Activated T-helper 2 cell treated with anti-CD3 and anti-CD28 coated beads, Interferon-gamma antibody, Interleukin-2, Interleukin-4, amounts not matched to agents 10 μg/mL and 5 μg/mL and 100 μg/mL, durations not matched to agents 14 hours and 24 hours and 36 hours (primary cell): ENCODE measurements at regions not wholly inside any gene's neighbourhood (a gene's known extent, or its start where the extent isn't known, plus 50 kb on each side); places are given as distances from the start of the nearest gene placed in this dataset.

Source experiments
- DNase-seq: peaks from one replicate; pipeline ENCODE4 v3.0.0; 2021; ENCODE audit warnings: low spot score
- H3K27ac Mint-ChIP-seq: one replicate; pipeline ENCODE4 v1.8.0; 2021; ENCODE audit warnings: mixed read lengths
- H3K27me3 Mint-ChIP-seq: one replicate; pipeline ENCODE4 v1.8.0; 2021; ENCODE audit warnings: low read depth, mixed read lengths
- H3K36me3 Mint-ChIP-seq: one replicate; pipeline ENCODE4 v1.8.0; 2021; ENCODE audit warnings: low read depth, mixed read lengths
- H3K4me1 Mint-ChIP-seq: one replicate; pipeline ENCODE4 v1.8.0; 2021; ENCODE audit warnings: low read depth, mixed read lengths
- H3K4me3 Mint-ChIP-seq: one replicate; pipeline ENCODE4 v1.8.0; 2021; ENCODE audit warnings: low read depth, mild to moderate bottlenecking, moderate library complexity, mixed read lengths
- H3K9me3 Mint-ChIP-seq: one replicate; pipeline ENCODE4 v1.8.0; 2021; ENCODE audit warnings: mixed read lengths
- intact Hi-C: fragments of 100-400 bp; cut with micrococcal nuclease; formaldehyde crosslinking; loops from one replicate; pipeline ENCODE4 v1.15.1; 2023

DNA sequence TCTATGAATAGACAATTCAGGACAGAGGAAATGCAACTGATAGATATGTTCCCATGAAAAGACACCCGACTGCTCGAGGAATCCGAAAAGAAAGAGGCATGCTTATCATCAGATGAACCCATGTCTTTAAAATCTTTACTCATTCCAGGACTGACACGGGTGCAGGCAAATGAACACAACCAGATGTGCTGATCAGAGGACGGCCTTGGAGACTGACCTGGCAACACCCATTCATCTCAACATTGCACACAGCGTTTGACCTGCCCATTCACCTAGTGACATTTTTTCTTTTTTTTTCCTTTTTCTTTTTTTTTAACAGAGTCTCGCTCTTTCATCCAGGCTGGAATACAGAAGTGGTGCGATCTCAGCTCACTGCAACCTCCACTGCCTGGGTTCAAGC lies 377.5 kb downstream of the EIPR1 start:
- no peak for DNase-seq
- no peak overlapping the region for H3K27ac Mint-ChIP-seq

GRCh38 chr2:2998971-2999370 lies 378.6 kb downstream of the EIPR1 start:
- no peaks in the 10 kb centered on the region for H3K9me3 Mint-ChIP-seq
- H3K36me3 Mint-ChIP-seq = no peaks in the 10 kb centered on the region
- peaks cover 3% of the 10 kb centered on the region for H3K27me3 Mint-ChIP-seq
- no peak overlapping the region for H3K27ac Mint-ChIP-seq
- H3K4me3 Mint-ChIP-seq = no peak overlapping the region
- no peak for DNase-seq
- no peaks in the 10 kb centered on the region for H3K4me1 Mint-ChIP-seq
- intact Hi-C loops = no loop called here

More for the DNA sequence above, 377.5 kb downstream of the EIPR1 start:
- Mint-ChIP-seq H3K4me3 (no peak overlapping the region), H3K4me1 (no peaks in the 10 kb centered on the region), H3K9me3 (no peaks in the 10 kb centered on the region), H3K27me3 (peaks cover 3% of the 10 kb centered on the region), H3K36me3 (no peaks in the 10 kb centered on the region)
- intact Hi-C loops = no loop called here

- H3K9me3 Mint-ChIP-seq = peaks cover 8% of the 10 kb centered on the region
- H3K4me3 Mint-ChIP-seq = no peak overlapping the region
- DNase-seq = no peak
- H3K36me3 Mint-ChIP-seq = no peaks in the 10 kb centered on the region
- intact Hi-C loops = no loop called here
- H3K27ac Mint-ChIP-seq = no peak overlapping the region
- H3K4me1 Mint-ChIP-seq = no peaks in the 10 kb centered on the region
- no peaks in the 10 kb centered on the region for H3K27me3 Mint-ChIP-seq
These were observed 384.4 kb downstream of the EIPR1 start for GRCh38 chr2:2993172-2993692.

DNA sequence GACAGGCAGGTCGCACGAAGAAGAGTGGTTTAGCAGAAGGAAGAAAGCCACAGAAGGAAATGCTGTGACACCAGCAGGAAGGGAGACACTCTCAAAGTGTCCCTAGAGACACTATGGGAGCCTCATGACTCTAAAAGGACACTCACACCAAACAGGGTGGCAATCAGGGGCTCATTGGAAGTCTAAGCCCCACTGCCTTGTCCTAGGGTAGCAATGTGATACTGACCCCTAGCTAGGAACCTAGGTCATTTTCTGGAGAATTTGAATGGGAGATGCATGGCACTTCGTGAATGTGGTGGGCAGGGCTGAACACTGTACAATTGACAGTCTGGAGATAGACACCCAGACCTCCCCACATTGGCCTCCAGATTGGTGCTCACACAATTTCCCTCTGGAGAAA lies 385.0 kb downstream of the EIPR1 start:
- peaks cover 8% of the 10 kb centered on the region for H3K9me3 Mint-ChIP-seq
- intact Hi-C loops = no loop called here
- DNase-seq = no peak
- H3K27me3 Mint-ChIP-seq = no peaks in the 10 kb centered on the region
- H3K27ac Mint-ChIP-seq = no peak overlapping the region
- H3K36me3 Mint-ChIP-seq = no peaks in the 10 kb centered on the region
- H3K4me3 Mint-ChIP-seq = no peak overlapping the region
- no peaks in the 10 kb centered on the region for H3K4me1 Mint-ChIP-seq

GRCh38 chr2:2985020-2985419 lies 392.6 kb downstream of the EIPR1 start:
- peaks cover 7% of the 10 kb centered on the region for H3K9me3 Mint-ChIP-seq
- no peaks in the 10 kb centered on the region for H3K4me1 Mint-ChIP-seq
- DNase-seq = no peak
- H3K4me3 Mint-ChIP-seq = no peak overlapping the region
- H3K27ac Mint-ChIP-seq = no peak overlapping the region
- intact Hi-C loops = no loop called here
- no peaks in the 10 kb centered on the region for H3K36me3 Mint-ChIP-seq
- H3K27me3 Mint-ChIP-seq = no peaks in the 10 kb centered on the region

GRCh38 chr2:2981000-2981399 lies 396.6 kb downstream of the EIPR1 start:
- H3K9me3 Mint-ChIP-seq = no peaks in the 10 kb centered on the region
- no peak overlapping the region for H3K27ac Mint-ChIP-seq
- no peak for DNase-seq
- no peaks in the 10 kb centered on the region for H3K36me3 Mint-ChIP-seq
- H3K4me3 Mint-ChIP-seq = no peak overlapping the region
- intact Hi-C loops = no loop called here
- H3K27me3 Mint-ChIP-seq = no peaks in the 10 kb centered on the region
- H3K4me1 Mint-ChIP-seq = no peaks in the 10 kb centered on the region

GRCh38 chr2:2974982-2975381 lies 402.6 kb downstream of the EIPR1 start:
- Mint-ChIP-seq H3K27me3 (no peaks in the 10 kb centered on the region), H3K9me3 (no peaks in the 10 kb centered on the region), H3K27ac (no peak overlapping the region), H3K36me3 (no peaks in the 10 kb centered on the region), H3K4me3 (no peak overlapping the region), H3K4me1 (no peaks in the 10 kb centered on the region)
- DNase-seq = no peak
- intact Hi-C loops = no loop called here

- H3K27ac Mint-ChIP-seq = no peak overlapping the region
- intact Hi-C loops = no loop called here
- no peaks in the 10 kb centered on the region for H3K4me1 Mint-ChIP-seq
- no peaks in the 10 kb centered on the region for H3K27me3 Mint-ChIP-seq
- H3K9me3 Mint-ChIP-seq = no peaks in the 10 kb centered on the region
- no peak overlapping the region for H3K4me3 Mint-ChIP-seq
- no peak for DNase-seq
- H3K36me3 Mint-ChIP-seq = no peaks in the 10 kb centered on the region
These were observed 417.0 kb downstream of the EIPR1 start for GRCh38 chr2:2960441-2961133.

- Mint-ChIP-seq H3K27me3 (no peaks in the 10 kb centered on the region), H3K4me1 (no peaks in the 10 kb centered on the region), H3K9me3 (peaks cover 2% of the 10 kb centered on the region), H3K27ac (no peak overlapping the region), H3K4me3 (no peak overlapping the region), H3K36me3 (no peaks in the 10 kb centered on the region)
- no peak for DNase-seq
- intact Hi-C loops = no loop called here
These were observed 427.1 kb downstream of the EIPR1 start for GRCh38 chr2:2950403-2950952.

- Mint-ChIP-seq H3K4me3 (no peak overlapping the region), H3K27ac (no peak overlapping the region), H3K27me3 (no peaks in the 10 kb centered on the region), H3K9me3 (peaks cover 7% of the 10 kb centered on the region), H3K36me3 (no peaks in the 10 kb centered on the region), H3K4me1 (no peaks in the 10 kb centered on the region)
- no peak for DNase-seq
- intact Hi-C loops = no loop called here
These were observed 430.2 kb downstream of the EIPR1 start for GRCh38 chr2:2947406-2947805.

- no peak overlapping the region for H3K27ac Mint-ChIP-seq
- H3K4me1 Mint-ChIP-seq = no peaks in the 10 kb centered on the region
- H3K36me3 Mint-ChIP-seq = no peaks in the 10 kb centered on the region
- peaks cover 7% of the 10 kb centered on the region for H3K9me3 Mint-ChIP-seq
- no peaks in the 10 kb centered on the region for H3K27me3 Mint-ChIP-seq
- DNase-seq = no peak
- intact Hi-C loops = no loop called here
- no peak overlapping the region for H3K4me3 Mint-ChIP-seq
These were observed 434.7 kb downstream of the EIPR1 start for GRCh38 chr2:2942906-2943305.

DNA sequence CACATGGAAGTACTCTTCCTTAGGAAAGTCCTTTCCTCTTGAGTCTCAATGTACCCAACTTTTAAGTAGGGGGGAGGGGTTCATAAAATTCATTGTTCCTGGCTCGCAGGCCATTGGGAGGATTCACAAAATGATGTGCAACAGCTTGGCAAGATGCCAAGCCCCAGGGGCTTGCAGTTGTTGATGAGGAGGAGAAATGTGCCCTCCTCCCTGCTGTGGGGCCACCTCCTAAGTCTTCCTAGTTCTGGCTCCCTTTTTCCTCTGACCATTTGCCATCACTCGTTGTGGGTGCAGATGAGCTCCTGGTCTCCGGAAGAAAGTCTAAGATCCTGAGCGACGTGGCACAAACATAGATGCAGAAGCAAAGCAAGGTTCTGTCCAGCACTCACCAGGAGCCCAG lies 435.4 kb downstream of the EIPR1 start:
- H3K9me3 Mint-ChIP-seq = peaks cover 9% of the 10 kb centered on the region
- no peaks in the 10 kb centered on the region for H3K36me3 Mint-ChIP-seq
- no peak for DNase-seq
- H3K27me3 Mint-ChIP-seq = no peaks in the 10 kb centered on the region
- H3K4me3 Mint-ChIP-seq = no peak overlapping the region
- intact Hi-C loops = no loop called here
- no peak overlapping the region for H3K27ac Mint-ChIP-seq
- H3K4me1 Mint-ChIP-seq = no peaks in the 10 kb centered on the region

GRCh38 chr2:2941205-2941604 lies 436.4 kb downstream of the EIPR1 start:
- no peak overlapping the region for H3K4me3 Mint-ChIP-seq
- H3K27ac Mint-ChIP-seq = no peak overlapping the region
- H3K27me3 Mint-ChIP-seq = no peaks in the 10 kb centered on the region
- peaks cover 16% of the 10 kb centered on the region for H3K9me3 Mint-ChIP-seq
- DNase-seq = no peak
- no peaks in the 10 kb centered on the region for H3K36me3 Mint-ChIP-seq
- intact Hi-C loops = no loop called here
- H3K4me1 Mint-ChIP-seq = no peaks in the 10 kb centered on the region
